H1 (cell line): ENCODE measurements at regions not wholly inside any gene's neighbourhood (a gene's known extent, or its start where the extent isn't known, plus 50 kb on each side); places are given as distances from the start of the nearest gene placed in this dataset.

Experiments
- EZH2 ChIP-seq: fragments of 200-600 bp; sonication (generic); IDR thresholded peaks from 2 replicates; pipeline ENCODE4 v1.7.1; 2012; ENCODE audit warnings: low read depth, mild to moderate bottlenecking, moderate library complexity, low read length, inconsistent platforms; ENCODE audit not compliant: severe bottlenecking
- NANOG ChIP-seq: IDR thresholded peaks from 2 replicates; pipeline ENCODE4 v1.6.1; 2011; ENCODE audit warnings: low read length, low read depth, mild to moderate bottlenecking, inconsistent platforms; ENCODE audit not compliant: insufficient read depth, poor library complexity, severe bottlenecking

DNA sequence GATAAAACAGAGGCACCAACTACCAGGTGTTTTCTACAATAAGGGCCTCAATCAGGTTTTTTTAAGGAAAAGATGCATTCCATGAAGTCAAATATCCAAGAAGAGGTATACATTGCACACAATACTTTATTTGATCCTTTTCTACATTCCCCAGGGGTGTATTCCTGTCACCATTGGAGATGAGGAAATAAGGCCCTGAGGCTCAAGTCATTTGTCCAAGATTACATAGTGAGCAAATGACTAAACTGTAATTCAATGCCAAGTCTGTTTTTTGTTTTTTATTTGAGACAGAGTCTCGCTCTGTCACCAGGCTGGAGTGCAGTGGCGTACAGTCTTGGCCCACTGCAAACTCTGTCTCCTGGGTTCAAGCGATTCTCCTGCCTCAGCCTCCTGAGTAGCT lies 69.2 kb upstream of the CDYL start (continued):
- no peak for TF ChIP-seq NANOG
- no peak for TF ChIP-seq EZH2
